HG03045 (cell line): ENCODE measurements at regions not wholly inside any gene's neighbourhood (a gene's known extent, or its start where the extent isn't known, plus 50 kb on each side); places are given as distances from the start of the nearest gene placed in this dataset.

Experiments used
- ATAC-seq: cut with Tn5 transposase; IDR thresholded peaks from one replicate; pipeline ENCODE4 v1.9.1; 2021; ENCODE audit warnings: mild to moderate bottlenecking, moderate library complexity; ENCODE audit not compliant: unreplicated experiment

DNA sequence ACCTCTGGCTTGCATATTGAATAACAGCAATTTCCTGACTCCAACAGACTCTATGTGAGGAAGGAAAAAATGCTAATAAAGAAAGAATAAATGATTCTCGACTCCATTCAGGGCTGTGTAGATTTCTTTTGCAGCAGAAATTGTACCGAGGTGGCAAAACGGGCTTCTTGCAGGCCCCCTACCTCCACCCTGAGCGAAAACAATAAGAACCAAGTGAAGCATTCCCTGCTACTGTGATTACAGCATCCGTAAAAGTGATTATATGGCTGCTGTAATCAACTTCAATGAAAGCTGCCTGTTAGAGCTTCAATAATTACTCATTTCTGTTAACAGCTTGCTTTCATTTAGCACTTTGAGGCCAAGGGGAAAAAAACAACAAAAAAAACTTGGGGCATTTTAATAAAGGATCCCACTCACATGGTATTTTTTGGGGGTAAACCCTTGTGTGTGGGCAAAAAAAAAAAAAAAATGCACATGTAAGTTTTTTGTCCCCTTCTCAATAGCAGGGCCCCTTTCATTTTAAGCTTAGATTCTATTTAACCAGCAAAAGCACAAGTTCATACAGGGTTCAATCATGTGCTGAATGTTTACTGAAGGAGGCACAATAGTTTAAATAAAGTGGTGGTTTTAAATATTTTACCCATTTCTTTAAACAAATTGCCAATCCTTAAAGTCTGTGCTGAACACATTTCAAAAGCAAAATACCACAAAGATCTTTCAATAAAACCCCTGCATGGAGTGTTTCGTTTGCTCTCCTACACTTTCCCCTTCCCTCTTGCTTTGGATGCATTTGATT lies 271.6 kb downstream of the LMO4 start:
- no peak for ATAC-seq

DNA sequence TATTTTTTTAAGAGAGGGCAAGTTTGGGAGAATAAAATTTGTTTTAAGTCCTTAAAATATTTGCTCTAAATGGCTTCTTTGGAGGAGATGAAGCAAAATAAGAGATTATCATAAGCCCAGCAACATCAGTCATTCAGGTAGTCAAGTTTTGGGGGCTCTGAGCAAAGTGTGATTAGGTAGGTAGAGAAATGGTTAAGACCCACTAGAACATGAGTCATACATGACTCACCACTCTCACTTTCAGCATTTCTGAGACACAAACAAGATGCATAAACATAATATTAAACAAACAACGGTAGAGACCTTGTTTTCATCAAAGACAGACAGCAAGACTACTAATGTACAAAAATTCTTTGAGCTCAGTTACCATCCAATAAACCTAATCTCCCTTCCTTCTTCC lies 272.2 kb downstream of the LMO4 start:
- no peak for ATAC-seq

DNA sequence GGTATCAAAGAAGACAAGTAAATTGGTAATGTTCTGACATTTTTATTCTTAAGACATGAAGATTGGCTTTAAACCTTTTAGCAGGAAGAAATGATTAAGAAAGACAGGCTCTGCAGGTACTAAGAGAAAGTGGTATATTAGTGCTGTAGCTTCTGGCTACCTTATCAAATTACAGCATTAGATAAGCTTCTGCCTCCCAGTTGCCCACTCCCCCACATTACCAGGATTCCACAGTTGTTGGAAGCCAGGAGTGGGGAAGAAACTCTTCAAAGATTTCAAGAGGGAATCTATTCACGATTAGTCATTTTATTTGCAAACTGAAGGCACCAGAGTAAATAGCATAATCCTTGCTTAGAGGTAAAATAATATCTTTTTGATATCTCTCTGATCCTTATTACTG lies 274.9 kb downstream of the LMO4 start:
- no peak for ATAC-seq

DNA sequence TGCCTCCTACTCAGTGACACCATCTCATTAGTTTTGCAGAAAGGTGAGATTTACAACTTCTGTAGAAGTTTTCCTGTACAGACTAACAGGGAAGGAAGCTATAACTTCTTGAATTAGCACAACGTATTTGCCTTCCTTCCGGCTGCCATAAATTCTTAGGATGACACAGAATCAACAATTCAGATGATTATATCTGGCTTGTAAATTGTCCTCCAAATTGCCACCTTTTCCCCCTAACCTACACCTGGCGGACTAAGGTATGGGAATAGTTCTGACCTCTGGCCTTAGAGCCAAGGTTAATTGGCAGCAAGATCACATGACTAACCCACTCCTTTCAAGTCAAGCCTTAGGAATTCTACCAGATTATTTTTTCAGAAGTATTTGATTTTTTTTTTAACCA lies 284.3 kb downstream of the LMO4 start:
- ATAC-seq: no peak

DNA sequence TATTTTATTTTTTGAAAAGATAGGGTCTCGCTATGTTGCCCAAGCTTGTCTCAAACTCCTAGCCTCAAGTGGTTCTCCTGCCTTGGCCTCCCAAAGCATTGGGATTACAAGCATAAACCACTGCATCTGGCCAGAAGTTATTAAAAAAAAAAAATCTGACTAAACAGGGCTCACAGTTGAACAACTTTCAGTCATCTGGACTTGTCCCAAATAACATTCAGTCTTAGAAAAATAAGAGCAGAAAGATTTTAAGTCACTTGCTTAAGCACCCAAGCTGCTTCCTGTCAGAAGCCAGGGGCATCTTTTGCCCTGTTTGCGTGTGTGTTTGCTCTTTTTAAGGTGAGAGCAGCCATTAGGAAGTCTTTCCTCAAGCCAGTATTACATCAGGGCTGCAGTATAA lies 286.8 kb downstream of the LMO4 start:
- no peak for ATAC-seq

DNA sequence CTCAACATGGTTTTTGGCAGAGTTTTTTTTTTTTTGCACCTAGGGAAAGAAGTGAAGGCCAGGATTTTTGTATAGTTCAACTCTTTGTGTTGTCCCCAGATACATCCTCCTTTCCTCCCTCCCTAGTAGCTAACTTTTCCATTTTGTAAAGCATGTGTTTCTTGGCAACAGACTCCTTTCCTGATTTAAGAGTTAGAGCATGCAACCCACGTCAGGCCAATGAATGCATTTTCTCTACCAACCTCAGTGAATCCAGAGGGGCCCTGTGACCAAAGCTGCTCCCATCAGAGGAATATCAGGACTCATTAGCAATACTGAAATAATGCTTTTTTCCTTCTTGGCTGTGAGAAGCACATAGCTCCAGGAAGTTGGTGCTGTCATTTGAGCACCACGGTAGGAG lies 287.2 kb downstream of the LMO4 start:
- ATAC-seq: no peak

DNA sequence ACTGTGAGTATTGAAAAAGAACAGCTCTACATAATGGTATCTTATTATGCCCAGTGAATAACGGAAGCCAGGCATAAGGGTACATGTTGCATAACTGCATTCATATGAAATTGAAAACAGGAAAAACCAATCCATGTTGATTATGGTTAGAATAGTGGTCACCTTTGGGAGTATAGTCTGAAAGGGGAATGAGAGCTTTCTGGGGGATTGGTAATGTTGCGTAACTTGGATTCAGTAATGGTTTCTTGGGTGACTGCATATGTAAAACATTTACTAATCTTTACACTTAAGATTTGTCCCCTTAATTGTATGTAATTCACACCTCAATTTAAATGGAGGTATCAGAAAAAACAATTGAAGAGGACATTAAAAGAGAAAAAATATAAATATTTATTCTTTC lies 292.1 kb downstream of the LMO4 start:
- no peak for ATAC-seq

DNA sequence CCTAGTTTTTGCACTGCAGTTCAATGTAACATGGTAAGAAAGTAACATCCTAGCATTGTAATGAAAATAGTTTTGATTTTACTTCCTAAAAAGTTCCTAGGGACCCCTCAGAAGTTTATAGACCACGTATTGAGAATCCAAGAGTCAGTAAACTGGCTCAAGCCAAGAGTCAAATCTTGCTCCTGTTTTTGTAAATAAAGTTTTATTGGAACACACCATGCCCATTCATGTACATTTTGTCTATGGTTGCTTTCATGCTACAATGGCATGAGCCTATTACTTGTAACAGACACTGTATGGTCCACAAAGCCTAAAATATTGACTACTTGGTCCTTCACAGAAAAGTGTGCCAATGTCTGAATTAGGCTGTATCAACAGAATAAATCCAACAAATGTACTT lies 301.0 kb downstream of the LMO4 start:
- no peak for ATAC-seq

DNA sequence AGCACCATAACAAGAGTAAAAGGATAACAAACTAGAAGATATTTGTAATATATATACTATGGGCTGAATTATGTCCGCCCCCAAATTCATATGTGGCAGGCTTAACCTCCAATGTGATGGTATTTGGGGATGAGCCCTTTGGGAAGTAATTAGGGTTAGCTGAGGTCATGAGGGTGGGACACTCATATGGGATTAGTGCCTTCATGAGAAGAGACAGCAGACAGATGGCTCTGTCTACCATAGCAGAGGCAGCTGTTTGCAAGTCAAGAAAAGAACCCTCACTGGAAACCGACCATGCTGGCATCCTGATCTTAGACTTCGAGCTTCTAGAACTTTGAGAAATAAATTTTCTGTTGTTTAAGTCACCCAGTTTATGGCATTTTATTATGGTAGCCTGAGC lies 303.6 kb downstream of the LMO4 start:
- ATAC-seq: no peak

DNA sequence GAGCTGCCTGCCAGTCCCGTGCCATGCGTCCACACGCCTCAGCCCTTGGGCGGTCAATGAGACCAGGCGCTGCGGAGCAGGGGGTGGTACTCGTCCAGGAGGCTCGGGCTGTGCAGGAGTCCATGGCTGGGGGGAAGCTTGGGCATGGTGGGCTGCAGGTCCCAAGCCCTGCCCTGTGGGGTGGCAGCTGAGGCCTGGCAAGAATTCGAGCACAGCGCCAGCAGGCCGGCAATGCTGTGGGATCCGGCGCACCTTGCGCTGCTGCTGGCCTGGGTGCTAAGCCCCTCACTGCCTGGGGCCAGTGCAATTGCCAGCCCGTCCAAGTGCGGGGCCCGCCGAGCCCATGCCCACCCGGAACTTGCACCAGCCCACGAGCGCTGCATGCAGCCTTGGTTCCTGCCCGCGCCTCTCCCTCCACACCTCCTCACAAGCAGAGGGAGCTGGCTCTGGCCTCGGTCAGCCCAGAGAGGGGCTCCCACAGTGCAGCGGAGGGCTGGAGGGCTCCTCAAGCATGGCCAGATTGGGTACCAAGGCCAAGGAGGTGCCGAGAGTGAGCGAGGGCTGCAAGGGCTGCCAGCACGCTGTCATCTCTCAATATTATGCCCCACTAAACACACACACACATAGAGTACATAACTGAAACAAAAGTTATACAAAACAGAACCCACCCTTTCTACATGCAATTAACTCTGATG lies 307.7 kb downstream of the LMO4 start:
- no peak for ATAC-seq

DNA sequence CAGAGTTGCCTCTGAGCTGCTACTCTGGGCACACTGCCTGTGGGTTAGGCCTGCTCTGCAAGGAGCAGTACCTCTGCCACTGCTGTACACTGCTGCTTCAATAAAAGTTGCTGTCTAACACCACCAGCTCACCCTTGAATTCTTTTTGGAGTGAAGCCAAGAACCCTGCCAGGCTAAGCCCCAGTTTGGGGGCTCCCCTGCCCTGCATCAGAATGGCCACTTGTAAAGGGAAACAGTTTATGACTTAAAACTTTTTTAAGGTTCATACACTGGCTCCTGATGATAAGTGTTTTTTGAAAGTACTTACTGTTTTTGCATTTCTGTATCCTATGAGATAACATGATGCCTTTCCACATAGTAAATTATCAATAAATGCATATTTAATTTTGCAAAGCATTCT lies 310.0 kb downstream of the LMO4 start:
- no peak for ATAC-seq

DNA sequence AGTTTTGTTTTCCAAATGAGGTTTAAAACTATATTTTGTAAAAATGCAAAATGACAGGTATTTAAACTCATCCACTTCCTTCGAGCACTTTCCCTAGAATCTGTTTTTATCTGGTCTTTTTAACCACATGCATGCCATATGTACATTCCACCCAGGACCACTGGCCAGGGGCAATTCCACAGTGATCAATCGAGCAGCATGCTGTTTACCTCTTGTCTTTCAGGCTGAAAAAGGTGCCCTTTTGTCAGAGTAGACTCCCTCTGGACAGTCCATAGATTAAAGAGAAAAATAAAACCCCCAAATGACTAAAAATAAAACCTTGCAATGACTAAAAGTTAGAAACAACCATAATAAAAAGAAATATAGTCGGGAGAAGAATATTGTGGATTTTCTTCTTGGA lies 313.3 kb downstream of the LMO4 start:
- ATAC-seq: no peak

DNA sequence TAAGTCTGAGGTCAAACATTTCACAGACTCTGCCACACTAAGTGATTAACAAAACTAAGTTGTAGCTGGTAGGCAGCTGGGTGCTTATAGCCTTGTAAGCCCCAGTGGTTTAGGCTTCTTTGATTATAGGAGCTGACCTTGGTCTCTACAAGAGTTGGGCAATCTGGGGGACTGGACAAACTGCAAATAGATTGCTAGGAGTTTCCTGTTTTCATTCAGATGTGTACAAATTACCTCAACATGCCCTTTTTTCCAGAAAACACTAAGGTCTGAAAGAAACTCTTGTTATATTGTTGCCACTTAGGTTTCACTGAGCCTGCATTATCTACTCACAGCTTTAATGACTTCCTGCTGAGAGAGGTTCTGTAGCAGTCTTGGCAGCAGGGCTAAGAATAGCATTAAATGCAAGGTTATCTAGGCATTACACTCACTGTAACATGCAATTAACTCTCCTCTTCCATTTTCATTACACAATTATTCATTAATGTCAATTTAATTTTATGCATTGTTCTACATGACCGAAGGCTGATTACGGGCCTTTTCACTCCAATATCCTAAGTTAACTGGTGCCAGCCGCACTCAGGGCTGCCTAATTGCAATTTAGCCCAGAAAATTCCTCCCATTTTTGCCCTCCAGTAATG lies 314.0 kb downstream of the LMO4 start:
- no peak for ATAC-seq

DNA sequence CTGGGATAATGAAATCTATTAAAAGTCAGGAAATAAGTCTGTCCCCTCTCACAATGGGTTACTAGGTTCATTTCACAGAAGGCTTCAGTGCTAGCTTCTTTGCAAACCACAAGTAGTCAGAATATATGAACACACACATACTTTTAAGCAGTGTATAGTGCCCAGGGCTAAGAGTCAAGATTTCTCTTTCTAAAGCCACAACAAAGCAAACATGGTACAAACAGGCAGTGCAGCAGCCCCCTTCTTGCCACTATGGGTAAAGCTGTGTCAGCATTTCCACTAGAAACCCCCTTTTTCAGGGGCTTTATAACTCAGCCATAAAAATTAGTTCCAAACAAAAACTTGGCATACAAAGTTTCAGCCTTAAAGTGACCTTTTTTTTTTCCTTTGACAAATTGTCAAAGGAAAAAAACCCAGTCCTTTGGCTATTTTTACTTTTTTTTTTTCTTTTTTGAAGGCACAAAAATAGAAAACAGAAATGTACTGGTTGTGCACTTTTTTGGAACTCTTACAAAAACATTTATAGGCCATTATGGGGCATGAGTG lies 315.4 kb downstream of the LMO4 start:
- ATAC-seq: no peak

DNA sequence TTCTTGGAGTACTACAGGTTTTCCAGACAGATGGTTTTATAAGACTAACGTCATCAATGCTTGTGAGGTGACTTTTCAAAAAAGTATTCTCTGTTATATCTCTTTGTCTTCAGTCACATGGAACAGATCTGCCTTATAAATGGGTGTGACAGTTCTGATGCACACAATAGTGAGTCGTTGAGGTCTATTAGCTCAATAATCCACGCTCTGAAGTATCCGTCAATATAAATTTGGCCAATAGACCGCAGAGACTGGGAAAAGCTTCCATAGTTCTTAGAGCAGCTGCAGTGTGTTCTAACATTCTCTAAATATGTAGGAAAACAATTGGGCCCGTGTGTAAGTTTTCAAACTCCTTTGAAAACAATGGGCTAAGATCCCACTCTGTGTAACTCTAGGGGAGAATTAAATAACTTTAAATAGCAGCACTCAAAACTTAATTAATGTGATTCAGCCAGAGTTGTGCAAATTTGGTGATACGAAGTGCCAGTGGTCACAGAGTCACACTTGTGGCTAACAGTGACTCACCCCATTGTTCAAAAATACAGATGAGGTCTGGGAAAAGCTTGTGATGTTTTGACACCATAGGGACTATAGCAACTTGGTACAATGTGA lies 316.0 kb downstream of the LMO4 start:
- no peak for ATAC-seq

DNA sequence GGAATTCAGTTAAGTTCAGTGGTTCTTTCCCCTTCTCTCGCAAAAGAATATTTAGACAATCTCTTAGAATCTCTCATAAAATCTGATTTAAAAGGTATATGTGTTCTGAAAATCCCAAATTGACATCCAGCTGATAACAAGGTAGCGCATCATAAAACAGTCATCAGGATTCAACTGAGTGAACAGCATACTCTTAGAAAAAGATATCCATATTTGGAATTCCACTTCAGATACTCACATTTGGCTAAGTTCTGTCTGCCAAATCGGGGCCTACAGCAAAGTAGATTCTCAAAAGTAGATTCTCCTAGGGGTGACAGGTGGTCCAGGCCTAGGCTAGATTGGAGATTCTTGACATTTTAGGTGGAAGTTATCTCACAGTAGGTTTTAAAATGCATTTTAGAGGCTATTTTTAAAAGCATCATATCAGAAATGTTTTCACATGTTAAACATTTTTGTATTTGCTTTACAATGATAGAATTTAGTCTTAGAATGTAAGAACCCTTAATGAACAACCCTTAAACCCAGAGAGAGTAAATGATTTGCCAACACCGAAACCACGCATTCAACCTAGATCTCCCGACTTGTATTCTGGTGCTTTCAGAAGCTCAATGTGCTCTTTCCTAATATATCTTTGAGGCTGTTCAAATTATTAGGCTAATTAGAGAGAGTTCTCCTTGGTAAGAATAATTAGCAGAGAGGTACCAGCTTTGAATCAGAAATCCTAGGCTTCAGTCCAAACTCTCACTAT lies 318.9 kb downstream of the LMO4 start:
- ATAC-seq: no peak

DNA sequence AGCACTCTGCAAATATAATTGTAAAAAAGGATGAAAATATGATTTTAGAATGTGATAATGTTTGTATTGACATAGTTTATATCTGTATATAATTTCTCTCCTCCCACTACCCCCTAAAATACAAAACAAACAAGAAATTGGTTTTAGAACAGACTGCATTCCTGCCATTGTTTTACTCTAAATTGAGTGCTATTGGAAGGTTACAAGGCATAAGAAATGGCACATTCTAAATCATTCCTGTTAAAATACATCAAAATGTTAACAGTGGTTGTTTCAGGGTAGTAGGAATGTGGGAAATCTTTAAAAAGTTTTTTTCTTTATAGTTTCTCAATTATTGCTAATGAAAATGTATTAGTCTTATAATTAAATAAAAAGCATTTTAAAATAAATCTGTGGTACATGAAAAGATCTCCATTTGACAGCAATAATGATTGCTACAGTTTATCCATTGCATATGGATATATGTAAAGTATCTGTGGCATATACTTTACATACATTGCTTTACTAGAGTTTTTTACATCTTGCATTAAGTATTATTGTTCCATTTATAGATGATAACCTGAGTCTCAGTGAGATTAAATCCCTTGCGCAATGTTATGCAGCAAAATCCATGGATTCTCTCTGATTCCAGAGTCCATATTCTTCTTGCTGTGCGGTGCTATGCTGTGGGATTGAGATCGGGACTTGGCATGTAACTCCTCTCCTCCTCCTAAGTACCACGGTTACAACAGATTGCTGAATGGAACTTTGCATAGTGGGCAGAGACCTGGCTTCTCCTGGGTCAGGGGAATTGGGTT lies 319.8 kb downstream of the LMO4 start:
- no peak for ATAC-seq

DNA sequence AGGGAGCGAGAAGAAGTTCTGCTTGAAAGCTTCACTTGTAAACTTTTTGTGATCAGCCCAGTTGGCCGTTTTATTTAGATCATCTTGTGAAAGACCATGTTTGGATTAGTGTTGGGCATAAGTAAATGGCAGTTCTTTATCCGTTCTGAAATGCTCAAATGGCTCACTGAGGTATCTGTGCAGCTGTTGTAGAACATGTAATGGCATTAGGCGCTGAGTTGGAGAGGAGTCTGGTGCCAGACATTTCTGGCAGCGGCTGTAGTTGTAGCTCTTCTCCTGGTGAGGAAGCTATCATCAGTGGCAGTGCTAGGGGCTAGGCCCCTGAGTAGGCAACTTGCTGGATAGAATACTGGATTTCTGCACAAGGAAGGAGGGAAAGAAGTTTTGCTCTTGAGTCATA lies 321.6 kb downstream of the LMO4 start:
- no peak for ATAC-seq

DNA sequence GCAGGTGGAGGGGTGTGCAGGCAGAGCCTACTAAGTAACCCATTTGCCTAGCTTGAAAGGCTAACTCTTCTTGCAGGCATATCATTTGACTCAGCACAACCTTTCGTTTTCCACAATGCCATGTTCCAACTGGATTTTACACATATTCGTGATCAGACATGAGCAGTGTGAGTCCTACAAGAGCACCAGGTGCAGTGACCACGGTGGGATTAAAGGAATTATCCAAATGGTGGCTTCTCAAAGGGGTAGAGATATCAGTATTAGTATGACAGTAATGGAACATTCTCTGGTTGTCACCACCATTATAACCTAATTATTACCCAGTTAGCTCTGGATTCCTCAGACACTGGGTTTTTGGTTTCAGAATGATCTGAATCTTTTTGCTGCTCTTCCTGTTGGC lies 323.5 kb downstream of the LMO4 start:
- ATAC-seq: no peak

DNA sequence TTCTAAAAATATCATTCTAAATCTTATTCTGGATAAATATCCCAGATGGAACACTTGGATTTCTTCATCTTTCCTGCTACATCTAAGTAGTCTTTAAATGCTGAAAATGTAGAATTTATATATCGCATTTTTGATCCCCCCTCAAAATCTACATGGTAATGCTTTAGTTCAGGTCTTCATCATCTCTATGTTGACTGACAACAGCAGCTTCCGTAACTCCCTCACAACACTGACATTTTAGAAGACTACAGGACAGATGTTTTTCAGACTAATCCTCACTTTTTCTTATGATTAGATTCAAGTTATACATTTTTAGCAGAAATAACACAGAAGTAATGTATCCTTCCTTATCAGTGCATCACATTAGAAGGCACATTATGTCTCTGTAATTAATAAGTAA lies 336.5 kb downstream of the LMO4 start:
- no peak for ATAC-seq
